NCI-H2196 (cell line): ENCODE measurements at regions not wholly inside any gene's neighbourhood (a gene's known extent, or its start where the extent isn't known, plus 50 kb on each side); places are given as distances from the start of the nearest gene placed in this dataset.

ENCODE experiments used
- DNase-seq: peaks from one replicate; lab custom pipeline; 2025; ENCODE audit not compliant: unreplicated experiment; lab: John Stamatoyannopoulos, UW

GRCh38 chr21:28752131-28752530 lies 240.5 kb downstream of the LTN1 start:
- DNase-seq: no peak

DNA sequence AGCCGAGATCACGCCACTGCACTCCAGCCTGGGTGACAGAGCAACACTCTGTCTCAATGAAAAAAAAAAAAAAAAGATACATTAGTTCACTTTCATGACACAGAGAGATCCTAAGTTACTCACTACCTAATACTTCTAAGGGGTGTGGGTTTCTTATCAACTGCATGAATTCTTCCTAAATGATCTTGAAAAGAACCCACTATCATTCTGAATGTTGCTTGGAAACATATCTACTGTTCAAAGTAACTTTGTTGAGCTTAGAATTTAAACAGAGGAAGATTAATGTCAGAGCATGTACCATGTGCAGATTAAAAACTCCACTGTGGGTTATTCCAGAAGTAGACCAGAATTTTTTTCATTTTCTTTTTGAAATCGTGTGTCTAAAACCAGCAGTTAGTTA lies 241.5 kb downstream of the LTN1 start:
- no peak for DNase-seq

DNA sequence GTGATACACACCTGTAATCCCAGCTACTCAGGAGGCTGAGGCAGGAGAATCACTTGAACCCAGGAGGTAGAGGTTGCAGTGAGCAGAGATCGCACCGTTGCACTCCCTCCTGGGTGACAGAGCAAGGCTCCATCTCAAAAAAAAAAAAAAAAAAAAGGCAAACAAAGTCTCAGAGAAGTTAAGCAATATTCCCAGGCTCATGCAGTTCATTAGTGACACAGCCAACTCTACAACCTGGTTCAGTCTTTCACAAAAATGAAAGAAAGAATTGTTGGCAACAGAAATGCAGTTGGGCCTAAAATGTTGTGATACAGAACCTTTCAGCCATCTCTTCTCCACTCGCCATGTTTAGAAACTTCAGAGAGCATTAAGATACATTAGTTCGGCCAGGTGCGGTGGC lies 242.1 kb downstream of the LTN1 start:
- DNase-seq: no peak

GRCh38 chr21:28749536-28749935 lies 243.1 kb downstream of the LTN1 start:
- DNase-seq: no peak

DNA sequence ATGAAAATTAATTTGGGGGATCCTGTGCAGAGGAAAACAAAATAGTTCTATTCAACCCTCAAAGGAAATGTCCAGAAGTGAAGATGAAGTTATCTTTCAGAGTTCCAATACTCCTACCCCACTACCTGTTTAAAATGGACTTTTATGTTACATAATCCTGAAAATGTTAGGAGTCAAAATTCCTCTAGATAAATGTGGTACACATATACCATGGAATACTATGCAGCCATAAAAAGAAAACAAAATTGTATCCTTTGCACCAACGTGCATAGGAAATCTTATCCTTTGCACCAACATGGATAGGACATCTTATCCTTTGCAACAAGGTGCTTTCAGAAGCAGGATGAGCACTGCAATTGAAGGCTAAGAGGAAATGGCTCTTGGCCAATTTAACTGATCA lies 245.2 kb downstream of the LTN1 start:
- DNase-seq: no peak

DNA sequence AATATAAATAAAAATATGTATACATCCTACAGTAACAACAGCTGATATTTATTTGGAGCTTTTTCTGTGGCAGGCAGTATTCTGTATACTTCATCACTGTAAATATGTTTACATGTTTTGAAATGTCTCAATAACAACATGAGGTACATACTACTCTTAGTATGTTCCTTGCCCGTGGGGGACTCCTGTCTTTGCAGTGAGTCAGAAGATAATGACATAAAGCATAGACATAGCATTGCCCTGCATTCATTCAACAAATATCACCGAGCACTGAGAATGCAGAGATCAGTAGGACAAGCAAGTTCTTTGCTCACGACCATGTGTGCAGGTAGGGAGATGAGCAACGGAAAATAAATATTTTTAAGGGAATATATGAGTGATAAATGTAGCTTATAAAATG lies 246.5 kb downstream of the LTN1 start:
- DNase-seq: no peak

- peak; percentile 68 for DNase-seq
Measured at GRCh38 chr21:28745131-28746016, 247.3 kb downstream of the LTN1 start.

DNA sequence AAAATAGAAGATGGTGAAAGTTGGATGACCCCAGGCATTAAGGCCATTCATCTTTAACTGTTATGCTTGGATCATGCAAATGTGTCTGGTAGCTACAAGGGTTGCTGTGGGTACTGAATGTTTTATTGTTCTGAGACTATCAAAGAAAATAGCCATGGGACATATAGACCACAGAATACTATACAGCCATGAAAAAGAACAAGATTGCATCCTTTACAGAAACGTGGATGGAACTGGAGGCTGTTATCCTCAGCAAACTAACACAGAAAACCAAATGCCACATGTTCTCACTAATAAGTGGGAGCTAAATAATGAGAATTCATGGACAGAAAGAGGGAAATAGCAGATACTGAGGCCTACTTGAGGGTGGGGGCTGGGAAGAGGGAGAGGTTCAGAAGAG lies 249.0 kb downstream of the LTN1 start:
- no peak for DNase-seq

GRCh38 chr21:28742527-28742926 lies 250.2 kb downstream of the LTN1 start:
- DNase-seq: no peak

DNA sequence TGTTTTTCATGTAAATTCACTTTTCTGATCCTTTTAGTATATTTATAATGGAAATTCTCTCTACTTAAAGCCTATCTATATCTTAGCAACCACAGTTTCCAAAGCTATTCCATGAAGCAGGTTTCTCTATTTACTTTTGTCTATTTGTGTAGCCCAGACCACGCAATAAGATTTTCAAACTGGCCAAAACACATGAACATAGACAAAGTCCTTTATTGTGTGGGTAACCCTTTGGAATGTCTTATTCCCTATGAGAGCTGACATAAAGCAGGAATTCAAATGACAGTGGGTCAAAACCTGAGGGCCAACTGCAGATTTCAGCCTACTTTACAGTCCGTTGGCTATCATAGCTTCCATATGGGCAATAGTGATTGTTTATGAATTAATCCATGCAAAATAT lies 252.6 kb downstream of the LTN1 start:
- DNase-seq: no peak

GRCh38 chr21:28738882-28739281 lies 253.8 kb downstream of the LTN1 start:
- no peak for DNase-seq

DNA sequence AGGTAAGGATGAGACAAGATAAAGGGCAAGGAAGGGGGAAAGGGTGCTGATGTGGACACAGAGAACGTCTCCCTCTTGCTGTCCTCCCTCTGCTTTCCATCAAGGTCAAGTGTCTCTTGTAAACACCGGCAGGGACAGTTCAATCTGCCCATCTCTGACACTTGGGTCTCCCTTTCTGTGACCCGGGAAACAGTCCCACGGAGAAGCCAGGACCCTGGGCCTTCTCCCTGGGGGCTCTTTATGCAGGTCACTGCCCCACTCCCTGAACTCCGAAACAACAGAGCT lies 254.3 kb downstream of the LTN1 start:
- DNase-seq: no peak

DNA sequence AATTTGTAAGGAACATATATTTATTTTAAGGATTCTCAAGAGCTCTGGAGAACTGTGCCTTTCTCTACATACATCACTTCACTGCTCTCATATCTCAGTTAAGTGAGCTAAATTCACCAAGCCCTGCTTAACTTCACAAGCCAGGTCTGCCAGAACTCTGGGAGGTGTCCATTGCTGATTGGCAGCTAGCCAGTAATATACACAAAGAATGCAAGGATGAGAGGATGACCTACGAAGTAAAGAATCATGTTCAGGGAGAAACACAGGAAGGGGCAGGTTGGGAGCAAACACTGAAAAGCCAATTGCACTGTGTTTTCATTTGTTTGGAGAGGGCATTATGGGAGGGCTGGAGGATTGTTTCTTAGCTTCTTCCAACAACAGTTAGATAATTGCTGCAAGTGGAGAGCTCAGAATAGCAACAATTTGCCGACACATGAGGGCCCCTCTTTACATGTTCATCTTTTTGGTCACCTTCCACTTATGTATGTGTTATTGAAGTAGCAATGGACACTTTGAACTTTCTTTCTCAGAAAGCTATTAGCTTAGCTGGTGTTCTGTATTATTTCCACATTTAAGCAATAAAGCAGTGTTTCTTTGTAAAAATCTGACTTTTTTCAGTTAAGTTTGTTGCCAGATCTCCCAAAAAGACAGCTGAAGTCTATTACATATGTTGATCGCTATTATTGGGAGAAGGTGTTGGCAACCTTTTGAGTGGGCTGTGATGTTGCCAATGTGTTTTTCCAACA lies 254.8 kb downstream of the LTN1 start:
- DNase-seq: peak; percentile 6

GRCh38 chr21:28734522-28735175 lies 258.0 kb downstream of the LTN1 start:
- no peak for DNase-seq

DNA sequence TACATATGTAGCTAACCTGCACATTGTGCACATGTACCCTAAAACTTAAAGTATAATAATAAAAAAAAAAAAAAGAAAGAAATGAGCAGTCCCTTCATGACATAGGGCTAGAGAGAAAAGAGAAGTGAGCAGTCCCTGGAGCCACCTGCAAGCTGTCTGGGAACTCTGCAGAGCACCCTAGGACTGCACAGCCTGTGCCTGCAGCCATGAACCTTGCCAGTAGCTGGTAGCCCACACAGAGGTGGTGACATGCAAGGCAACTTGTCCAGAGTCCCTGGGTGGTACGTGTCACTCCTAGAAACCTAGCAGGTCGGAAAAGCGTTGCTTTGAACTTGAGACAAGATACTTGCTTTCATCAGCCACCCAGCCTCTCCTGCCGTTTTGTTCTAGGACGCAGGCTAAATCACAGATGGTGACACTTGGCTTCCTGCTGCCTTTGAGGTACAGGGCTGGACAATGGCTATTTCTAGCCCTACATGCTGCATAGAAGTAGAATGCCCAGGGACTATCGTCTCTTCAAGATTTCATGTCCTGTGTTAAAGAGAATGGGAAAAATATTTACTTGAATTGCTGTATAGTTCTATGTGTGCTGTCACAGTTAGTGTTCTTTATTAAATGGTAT lies 260.9 kb downstream of the LTN1 start:
- DNase-seq: no peak

DNA sequence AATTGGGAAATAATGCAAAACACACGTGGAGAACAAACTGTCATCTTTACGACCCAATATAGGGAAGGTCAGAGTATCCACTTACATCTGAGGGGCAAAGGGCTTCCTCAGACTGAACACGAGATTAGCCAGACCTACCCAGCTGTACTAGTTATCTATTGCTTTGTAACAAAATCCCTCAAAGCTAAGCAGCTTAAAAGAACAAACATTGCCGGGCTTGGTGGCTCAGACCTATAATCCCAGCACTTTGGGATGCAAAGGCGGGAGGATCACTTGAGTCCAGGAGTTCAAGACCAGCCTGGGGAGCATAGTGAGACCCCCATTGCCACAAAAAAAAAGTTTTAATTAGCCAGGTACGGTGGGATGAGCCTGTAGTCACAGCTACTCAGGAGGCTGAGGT lies 262.8 kb downstream of the LTN1 start:
- no peak for DNase-seq

GRCh38 chr21:28727809-28728208 lies 264.9 kb downstream of the LTN1 start:
- no peak for DNase-seq

DNA sequence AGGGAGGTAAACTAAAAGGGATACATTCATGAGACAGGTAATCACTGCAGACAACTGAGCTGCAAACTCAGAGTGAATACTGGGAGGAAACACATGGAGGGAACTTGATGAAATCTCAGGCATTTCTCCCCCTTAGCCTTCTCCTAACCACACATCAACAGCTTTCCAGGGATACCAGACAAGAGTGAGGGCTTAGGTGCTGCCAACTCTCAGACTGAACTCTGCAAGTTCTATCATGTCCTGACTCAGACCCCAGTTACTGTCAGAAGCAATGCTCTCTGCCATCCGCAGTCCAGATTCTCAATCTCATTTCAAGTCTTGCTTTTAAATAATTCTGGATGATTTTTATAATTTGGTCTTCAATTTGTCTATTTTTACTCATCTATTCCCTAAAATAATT lies 267.3 kb downstream of the LTN1 start:
- no peak for DNase-seq

DNA sequence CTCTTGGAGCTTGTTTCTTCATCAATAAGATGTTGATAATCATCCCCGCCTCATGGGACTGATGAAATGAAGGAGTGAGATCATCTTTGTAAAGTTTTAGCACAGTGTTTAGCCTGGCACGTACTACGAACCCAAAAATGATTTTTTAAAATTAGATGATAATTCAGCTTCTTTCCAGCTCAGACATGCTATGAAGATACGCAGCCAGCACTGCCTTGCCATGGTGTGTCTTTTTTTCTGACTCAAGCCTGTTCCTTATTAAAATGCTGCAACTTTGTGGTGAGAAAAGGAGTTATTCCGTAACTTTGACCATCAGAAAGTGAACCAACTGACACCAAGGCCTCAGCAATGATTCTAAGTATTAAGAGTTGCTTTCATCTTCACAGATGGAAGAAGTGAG lies 269.0 kb downstream of the LTN1 start:
- no peak for DNase-seq

GRCh38 chr21:28719723-28720122 lies 273.0 kb downstream of the LTN1 start:
- DNase-seq: no peak

- DNase-seq: no peak
Measured at GRCh38 chr21:28714777-28715464, 277.8 kb downstream of the LTN1 start.
